Esophagus mucosa (tissue), 1 donor: ENCODE measurements at regions not wholly inside any gene's neighbourhood (a gene's known extent, or its start where the extent isn't known, plus 50 kb on each side); places are given as distances from the start of the nearest gene placed in this dataset.
A peak's percentile ranks its signal among the peaks of the same experiment; 100 is the strongest.

ENCODE experiments used
- ATAC-seq: fragments of 200-7000 bp; cut with Tn5 transposase; one replicate; pipeline ENCODE4 v1.9.1; 2020
- donor health status: DM: yes; HTN: yes; CAD: no.

- ATAC-seq: no peak
These were observed 67.4 kb upstream of the FAM47B start for GRCh38 chrX:34875204-34875603.

- no peak for ATAC-seq
These were observed 65.2 kb upstream of the FAM47B start for GRCh38 chrX:34877436-34877835.

GRCh38 chrX:34879346-34879745 is 63.2 kb upstream of the FAM47B start:
- ATAC-seq: no peak

- no peak for ATAC-seq
These were observed 62.7 kb upstream of the FAM47B start for GRCh38 chrX:34879886-34880285.

- no peak for ATAC-seq
These were observed 61.9 kb upstream of the FAM47B start for GRCh38 chrX:34880656-34881055.

- ATAC-seq: no peak
These were observed 60.9 kb upstream of the FAM47B start for GRCh38 chrX:34881671-34882070.

GRCh38 chrX:34884817-34885216 is 57.8 kb upstream of the FAM47B start:
- peak; percentile 62 for ATAC-seq

GRCh38 chrX:34886011-34886410 is 56.6 kb upstream of the FAM47B start:
- no peak for ATAC-seq

GRCh38 chrX:34891391-34891790 is 51.2 kb upstream of the FAM47B start:
- no peak for ATAC-seq
